Dendritic cell treated with granulocyte-macrophage colony-stimulating factor and Interleukin-4, amounts not matched to agents 40 ng/mL and 50 ng/mL, for 4 days (primary cell): ENCODE measurements at regions not wholly inside any gene's neighbourhood (a gene's known extent, or its start where the extent isn't known, plus 50 kb on each side); places are given as distances from the start of the nearest gene placed in this dataset.
"Not testable (repeated sequence)": the region's sequence is repeated elsewhere in the genome, so short reads cannot be mapped to it uniquely, and the experiment has no call there.

Experiments
- H3K27ac Mint-ChIP-seq: one replicate; pipeline ENCODE4 v1.8.0; 2022; ENCODE audit warnings: mild to moderate bottlenecking, mixed read lengths
- H3K27me3 Mint-ChIP-seq: one replicate; pipeline ENCODE4 v1.8.0; 2022; ENCODE audit warnings: mild to moderate bottlenecking, mixed read lengths
- H3K36me3 Mint-ChIP-seq: one replicate; pipeline ENCODE4 v1.8.0; 2022; ENCODE audit warnings: low read depth, mixed read lengths
- H3K4me1 Mint-ChIP-seq: one replicate; pipeline ENCODE4 v1.8.0; 2022; ENCODE audit warnings: low read depth, mixed read lengths
- H3K4me3 Mint-ChIP-seq: one replicate; pipeline ENCODE4 v1.8.0; 2022; ENCODE audit warnings: mild to moderate bottlenecking, moderate library complexity, mixed read lengths
- H3K9me3 Mint-ChIP-seq: one replicate; pipeline ENCODE4 v1.8.0; 2022; ENCODE audit warnings: mixed read lengths
- intact Hi-C: fragments of 100-400 bp; cut with micrococcal nuclease; formaldehyde crosslinking; loops from one replicate; pipeline ENCODE4 v1.15.0; 2022

DNA sequence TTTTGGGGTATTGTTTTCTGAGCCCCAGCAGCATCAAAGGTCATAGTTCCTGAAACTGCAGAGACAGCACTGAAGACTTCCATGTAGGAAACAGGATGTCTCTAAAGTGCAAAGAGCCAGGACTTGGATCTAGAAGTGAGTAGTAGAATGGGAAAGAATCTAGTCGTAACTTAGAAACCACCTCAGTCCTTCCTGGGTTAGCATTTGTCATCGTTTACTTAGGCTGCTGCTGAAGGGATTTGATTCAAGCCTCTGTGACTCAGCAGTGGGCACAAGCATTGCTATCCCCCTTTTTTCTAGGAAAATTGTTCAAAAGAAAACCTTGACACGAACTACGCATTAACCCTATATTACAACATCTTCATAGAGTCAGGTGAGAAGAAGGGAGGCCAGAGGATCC lies 109.1 kb downstream of the FAM72C start:
- H3K4me1 Mint-ChIP-seq, intact Hi-C loops, H3K36me3 Mint-ChIP-seq, H3K27me3 Mint-ChIP-seq, H3K27ac Mint-ChIP-seq, H3K9me3 Mint-ChIP-seq, H3K4me3 Mint-ChIP-seq: not testable (repeated sequence)

- intact Hi-C loops, H3K27ac Mint-ChIP-seq, H3K36me3 Mint-ChIP-seq, H3K9me3 Mint-ChIP-seq, H3K4me3 Mint-ChIP-seq, H3K27me3 Mint-ChIP-seq: not testable (repeated sequence)
- H3K4me1 Mint-ChIP-seq = peaks cover 11% of the 10 kb centered on the region
Measured at GRCh38 chr1:143861306-143861705, 110.5 kb downstream of the FAM72C start.

- H3K36me3 Mint-ChIP-seq, H3K9me3 Mint-ChIP-seq, H3K27ac Mint-ChIP-seq, H3K27me3 Mint-ChIP-seq, H3K4me3 Mint-ChIP-seq, intact Hi-C loops: not testable (repeated sequence)
- peaks cover 14% of the 10 kb centered on the region for H3K4me1 Mint-ChIP-seq
Measured at GRCh38 chr1:143855867-143856266, 115.9 kb downstream of the FAM72C start.

GRCh38 chr1:143854069-143854468 lies 117.7 kb downstream of the FAM72C start:
- H3K4me3 Mint-ChIP-seq, H3K9me3 Mint-ChIP-seq, H3K27ac Mint-ChIP-seq, H3K27me3 Mint-ChIP-seq, H3K36me3 Mint-ChIP-seq, intact Hi-C loops: not testable (repeated sequence)
- H3K4me1 Mint-ChIP-seq = peaks cover 15% of the 10 kb centered on the region

DNA sequence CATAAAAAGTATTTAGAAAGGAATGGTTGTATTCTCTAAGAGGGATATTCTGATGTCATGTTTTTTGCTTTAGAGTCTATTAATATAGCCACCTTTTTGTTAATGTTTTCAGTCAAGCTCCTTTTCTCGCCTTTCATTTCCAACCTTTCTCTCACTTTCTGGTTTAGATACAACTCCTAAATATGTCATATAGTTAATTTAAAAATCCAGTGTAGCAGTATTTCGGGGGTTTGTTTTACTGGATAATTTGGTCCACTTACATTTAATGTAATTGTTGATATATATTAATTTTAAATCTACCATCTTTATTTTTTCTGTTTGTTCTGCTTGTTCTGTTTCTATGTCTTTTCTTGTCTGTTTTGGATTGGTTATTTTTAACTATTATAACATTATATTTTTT lies 121.1 kb downstream of the FAM72C start:
- H3K4me3 Mint-ChIP-seq, intact Hi-C loops, H3K27ac Mint-ChIP-seq, H3K27me3 Mint-ChIP-seq, H3K9me3 Mint-ChIP-seq, H3K36me3 Mint-ChIP-seq: not testable (repeated sequence)
- peaks cover 15% of the 10 kb centered on the region for H3K4me1 Mint-ChIP-seq

- H3K9me3 Mint-ChIP-seq, H3K27ac Mint-ChIP-seq, H3K27me3 Mint-ChIP-seq, H3K4me3 Mint-ChIP-seq, intact Hi-C loops, H3K36me3 Mint-ChIP-seq: not testable (repeated sequence)
- peaks cover 23% of the 10 kb centered on the region for H3K4me1 Mint-ChIP-seq
Measured at GRCh38 chr1:143848859-143849258, 122.9 kb downstream of the FAM72C start.

DNA sequence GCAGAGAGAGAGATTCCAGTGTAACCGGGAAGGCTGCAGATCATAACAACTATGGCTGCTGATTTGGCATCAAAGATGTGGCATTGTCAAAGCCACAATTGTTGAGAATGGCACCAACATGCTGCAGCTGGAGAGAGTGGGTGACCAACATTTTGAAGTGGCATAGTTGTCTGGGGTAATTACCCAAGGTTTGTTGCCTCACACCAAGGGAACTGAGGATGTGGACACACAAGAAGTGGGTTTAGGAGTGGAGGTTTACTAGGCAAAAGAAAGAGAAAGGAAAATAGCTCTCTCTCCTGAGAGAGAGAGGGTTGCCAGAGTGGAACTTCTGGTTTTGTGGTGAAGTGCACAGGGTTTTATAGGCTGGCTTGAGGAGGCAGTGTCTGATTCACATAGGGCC lies 126.6 kb downstream of the FAM72C start:
- H3K9me3 Mint-ChIP-seq, intact Hi-C loops, H3K4me3 Mint-ChIP-seq, H3K27ac Mint-ChIP-seq, H3K36me3 Mint-ChIP-seq, H3K27me3 Mint-ChIP-seq: not testable (repeated sequence)
- peaks cover 14% of the 10 kb centered on the region for H3K4me1 Mint-ChIP-seq

- Mint-ChIP-seq H3K27me3 (peaks cover 25% of the 10 kb centered on the region), H3K4me1 (peaks cover 12% of the 10 kb centered on the region)
- H3K36me3 Mint-ChIP-seq, H3K4me3 Mint-ChIP-seq, H3K9me3 Mint-ChIP-seq, intact Hi-C loops, H3K27ac Mint-ChIP-seq: not testable (repeated sequence)
Measured at GRCh38 chr1:143842058-143842457, 129.7 kb downstream of the FAM72C start.

DNA sequence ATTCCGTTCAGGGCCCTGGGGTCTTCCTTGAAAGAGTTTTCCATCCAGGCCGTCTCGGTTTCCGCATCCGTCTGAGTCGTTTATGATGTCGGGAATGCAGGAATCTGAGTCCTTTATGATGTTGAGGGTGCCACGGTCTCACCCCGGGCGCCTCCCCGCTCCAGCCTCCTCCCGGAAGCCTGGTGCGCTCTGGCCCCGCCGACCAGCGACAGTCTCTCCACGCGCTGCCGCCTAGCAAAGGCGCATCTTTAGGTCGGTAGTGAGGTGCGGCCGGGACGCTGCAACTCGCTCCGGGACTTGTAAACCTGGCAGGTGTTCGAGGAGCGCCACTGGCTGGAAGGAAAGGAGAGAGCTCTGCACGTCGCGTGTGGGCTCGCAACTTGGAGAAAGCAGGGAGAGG lies 132.6 kb downstream of the FAM72C start:
- H3K4me3 Mint-ChIP-seq, H3K36me3 Mint-ChIP-seq, H3K27ac Mint-ChIP-seq, H3K4me1 Mint-ChIP-seq, intact Hi-C loops, H3K9me3 Mint-ChIP-seq: not testable (repeated sequence)
- H3K27me3 Mint-ChIP-seq = peaks cover 27% of the 10 kb centered on the region

- Mint-ChIP-seq H3K27me3 (peaks cover 27% of the 10 kb centered on the region), H3K4me3 (peak overlapping the region; percentile 62)
- H3K4me1 Mint-ChIP-seq, intact Hi-C loops, H3K36me3 Mint-ChIP-seq, H3K27ac Mint-ChIP-seq, H3K9me3 Mint-ChIP-seq: not testable (repeated sequence)
Measured at GRCh38 chr1:143838598-143838929, 133.2 kb downstream of the FAM72C start.

DNA sequence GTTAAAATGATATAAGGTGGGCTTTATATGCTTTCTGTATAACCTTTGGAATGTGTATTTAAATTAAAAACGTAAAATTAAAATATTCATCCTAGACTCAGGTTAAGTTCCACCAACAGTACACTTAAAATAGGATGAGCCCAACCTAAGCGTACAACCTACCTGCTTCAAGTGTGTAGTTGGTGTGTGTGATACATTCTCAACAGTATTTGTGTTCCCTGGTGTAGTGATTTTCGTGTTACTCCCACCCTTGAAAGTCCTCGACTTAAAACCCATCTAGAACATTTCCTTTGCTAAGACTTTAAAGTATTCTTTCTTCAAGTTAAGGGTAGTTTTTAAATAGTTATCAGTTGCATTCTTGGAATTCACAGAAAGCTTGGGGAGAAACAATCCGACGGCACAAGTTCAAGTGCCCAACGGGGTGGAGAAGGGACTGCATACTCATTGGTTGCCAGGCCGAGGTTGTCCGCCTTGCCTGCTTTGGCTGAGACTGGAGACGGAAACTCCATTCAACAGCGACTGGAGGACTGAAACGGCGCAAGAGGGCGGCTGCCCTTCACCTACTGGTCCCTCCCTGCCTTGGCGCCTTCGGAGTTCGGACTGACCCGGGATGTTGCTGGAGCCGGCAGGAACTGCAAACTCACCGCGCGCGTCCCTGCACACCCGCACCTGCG lies 133.7 kb downstream of the FAM72C start:
- Mint-ChIP-seq H3K4me3 (peak overlapping the region; percentile 62), H3K27me3 (peaks cover 26% of the 10 kb centered on the region)
- H3K4me1 Mint-ChIP-seq, H3K9me3 Mint-ChIP-seq, H3K27ac Mint-ChIP-seq, H3K36me3 Mint-ChIP-seq, intact Hi-C loops: not testable (repeated sequence)

DNA sequence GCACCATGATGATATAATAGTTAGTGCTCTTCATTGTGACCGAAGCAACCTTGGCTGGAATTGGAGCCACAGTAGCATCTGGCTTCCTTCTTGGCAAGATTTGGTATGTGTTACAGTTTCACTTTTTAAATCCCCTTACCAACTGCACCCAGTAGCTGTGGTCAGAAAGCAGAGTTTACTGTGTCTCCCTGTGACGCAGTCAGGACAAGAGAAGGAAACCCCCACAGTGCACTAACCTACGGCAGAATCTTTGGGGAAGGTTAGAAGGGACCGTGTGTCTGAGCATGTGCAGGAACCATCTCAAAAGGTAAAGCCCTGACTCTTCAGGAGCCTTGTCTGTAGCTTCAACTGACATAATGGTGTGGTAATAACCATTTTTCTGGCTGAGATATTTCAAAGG lies 138.4 kb downstream of the FAM72C start:
- H3K36me3 Mint-ChIP-seq, intact Hi-C loops, H3K27ac Mint-ChIP-seq, H3K4me1 Mint-ChIP-seq, H3K4me3 Mint-ChIP-seq, H3K9me3 Mint-ChIP-seq: not testable (repeated sequence)
- H3K27me3 Mint-ChIP-seq = peaks cover 14% of the 10 kb centered on the region

DNA sequence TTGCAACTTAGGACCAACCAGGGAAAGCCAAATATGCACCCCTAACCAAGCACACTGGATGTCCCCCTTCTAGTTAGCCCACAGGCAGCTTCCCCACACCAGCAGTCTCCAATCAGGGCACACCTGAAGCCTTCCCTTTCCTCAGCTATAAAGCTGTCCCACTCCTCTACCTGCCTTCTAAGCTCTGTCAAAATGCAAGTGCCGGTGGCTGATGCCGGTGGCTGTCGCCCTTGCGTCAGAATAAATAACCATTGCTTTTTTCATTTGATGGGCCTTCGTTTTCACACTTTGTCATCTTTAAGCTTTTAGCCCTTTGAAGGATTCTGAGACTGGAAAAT lies 139.4 kb downstream of the FAM72C start:
- H3K4me1 Mint-ChIP-seq, intact Hi-C loops: not testable (repeated sequence)

DNA sequence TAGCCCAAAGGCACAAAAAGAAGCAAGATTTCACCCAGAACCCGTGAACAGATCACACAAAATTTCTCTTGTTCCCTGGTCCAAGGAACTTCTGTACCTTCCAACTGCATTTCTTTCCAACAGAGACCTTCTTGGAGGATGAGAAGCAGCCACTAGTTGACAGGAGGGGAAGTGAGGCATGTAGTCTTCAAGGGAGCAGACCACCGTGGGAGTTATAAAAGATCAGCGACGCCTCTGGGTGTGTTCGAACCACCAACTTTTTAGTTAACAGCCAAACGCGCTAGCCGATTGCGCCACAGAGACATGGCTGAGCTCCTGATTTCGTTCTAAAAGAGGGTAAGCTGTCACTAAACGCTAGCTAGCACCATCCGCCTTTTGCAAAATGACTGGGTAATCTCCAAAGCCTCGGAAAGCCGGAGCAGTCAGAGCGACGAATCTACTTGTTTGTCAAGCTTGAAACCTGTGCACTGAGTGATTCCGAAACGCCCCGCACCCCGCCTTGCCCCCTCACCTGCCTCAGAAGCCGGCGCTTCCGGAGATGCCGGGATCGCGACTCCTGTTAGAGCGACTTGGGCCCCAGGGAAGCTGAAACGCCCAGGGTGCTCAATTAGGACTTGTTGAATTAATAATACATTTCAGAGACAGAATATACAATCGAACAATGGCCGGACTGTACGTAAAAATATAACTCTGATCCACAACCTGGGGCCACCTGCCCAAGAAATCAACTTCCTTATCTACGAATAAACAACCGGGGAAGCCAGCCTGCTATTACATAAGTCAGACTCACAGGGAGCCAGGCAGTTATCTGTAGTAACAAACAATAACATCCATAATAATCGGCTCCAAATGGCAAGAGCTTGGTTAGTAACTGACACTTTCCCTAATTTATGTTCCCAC lies 140.1 kb downstream of the FAM72C start:
- H3K36me3 Mint-ChIP-seq, H3K4me3 Mint-ChIP-seq, H3K9me3 Mint-ChIP-seq, H3K27me3 Mint-ChIP-seq, H3K4me1 Mint-ChIP-seq, intact Hi-C loops, H3K27ac Mint-ChIP-seq: not testable (repeated sequence)

More for the DNA sequence above, 139.4 kb downstream of the FAM72C start:
- H3K27ac Mint-ChIP-seq, H3K27me3 Mint-ChIP-seq, H3K36me3 Mint-ChIP-seq, H3K9me3 Mint-ChIP-seq, H3K4me3 Mint-ChIP-seq: not testable (repeated sequence)

GRCh38 chr1:143826162-143826561 lies 145.6 kb downstream of the FAM72C start:
- H3K36me3 Mint-ChIP-seq, H3K4me1 Mint-ChIP-seq, H3K27ac Mint-ChIP-seq, H3K4me3 Mint-ChIP-seq, H3K9me3 Mint-ChIP-seq, H3K27me3 Mint-ChIP-seq, intact Hi-C loops: not testable (repeated sequence)
